GM21390 (cell line): ENCODE measurements at regions not wholly inside any gene's neighbourhood (a gene's known extent, or its start where the extent isn't known, plus 50 kb on each side); places are given as distances from the start of the nearest gene placed in this dataset.
"Not testable (repeated sequence)": the region's sequence is repeated elsewhere in the genome, so short reads cannot be mapped to it uniquely, and the experiment has no call there.

Experiments
- ATAC-seq: cut with Tn5 transposase; IDR thresholded peaks from one replicate; pipeline ENCODE4 v1.9.1; 2021; ENCODE audit not compliant: unreplicated experiment

GRCh38 chr1:245031041-245031440 lies 123.7 kb upstream of the KIF26B start:
- no peak for ATAC-seq

DNA sequence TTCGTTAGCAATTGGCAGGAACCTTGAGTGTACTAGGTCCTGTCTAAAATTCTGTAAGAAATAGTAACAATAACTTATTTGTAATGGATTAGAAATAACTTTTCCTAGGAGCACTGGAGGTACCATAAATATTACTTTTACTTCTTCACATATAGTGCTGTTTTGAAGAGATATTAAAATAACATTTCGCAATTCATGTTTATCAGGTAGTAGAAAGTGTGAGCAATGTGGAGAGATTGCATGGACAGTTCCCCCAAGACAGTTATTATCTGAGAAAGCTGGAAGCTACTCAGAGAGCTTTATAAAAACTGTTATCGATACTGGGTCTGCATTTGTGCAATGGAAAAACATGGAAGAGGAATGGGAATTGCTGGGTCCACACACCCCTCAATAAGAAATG lies 128.5 kb upstream of the KIF26B start:
- ATAC-seq = no peak

GRCh38 chr1:245025525-245025924 lies 129.3 kb upstream of the KIF26B start:
- no peak for ATAC-seq

GRCh38 chr1:245023222-245023621 lies 131.6 kb upstream of the KIF26B start:
- ATAC-seq = no peak

- ATAC-seq = no peak
These were observed 134.8 kb upstream of the KIF26B start for GRCh38 chr1:245019910-245020486.

- ATAC-seq = no peak
These were observed 138.1 kb upstream of the KIF26B start for GRCh38 chr1:245016700-245017099.

- no peak for ATAC-seq
These were observed 139.8 kb upstream of the KIF26B start for GRCh38 chr1:245015031-245015430.

GRCh38 chr1:245014247-245015029 lies 140.3 kb upstream of the KIF26B start:
- ATAC-seq = no peak

GRCh38 chr1:245010018-245010614 lies 144.7 kb upstream of the KIF26B start:
- ATAC-seq = no peak

DNA sequence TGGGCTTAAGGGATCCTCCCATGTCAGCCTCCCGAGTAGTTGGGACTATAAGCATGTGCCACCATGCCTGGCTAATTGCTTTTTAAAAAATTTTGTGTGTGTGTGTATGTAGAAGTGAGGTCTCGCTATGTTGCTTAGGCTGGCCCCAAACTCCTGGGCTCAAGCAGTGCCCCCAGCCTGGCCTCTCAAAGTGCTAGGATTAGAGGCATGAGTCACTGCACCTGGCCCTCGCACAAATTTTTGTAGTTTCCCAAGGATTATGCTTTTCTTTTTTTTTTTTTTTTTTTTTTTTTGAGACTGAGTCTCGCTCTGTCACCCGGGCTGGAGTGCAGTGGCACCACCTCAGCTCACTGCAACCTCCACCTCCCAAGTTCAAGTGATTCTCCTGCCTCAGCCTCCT lies 144.4 kb upstream of the HNRNPU start:
- ATAC-seq = no peak

GRCh38 chr1:245007852-245008251 lies 143.5 kb upstream of the HNRNPU start:
- ATAC-seq = no peak

DNA sequence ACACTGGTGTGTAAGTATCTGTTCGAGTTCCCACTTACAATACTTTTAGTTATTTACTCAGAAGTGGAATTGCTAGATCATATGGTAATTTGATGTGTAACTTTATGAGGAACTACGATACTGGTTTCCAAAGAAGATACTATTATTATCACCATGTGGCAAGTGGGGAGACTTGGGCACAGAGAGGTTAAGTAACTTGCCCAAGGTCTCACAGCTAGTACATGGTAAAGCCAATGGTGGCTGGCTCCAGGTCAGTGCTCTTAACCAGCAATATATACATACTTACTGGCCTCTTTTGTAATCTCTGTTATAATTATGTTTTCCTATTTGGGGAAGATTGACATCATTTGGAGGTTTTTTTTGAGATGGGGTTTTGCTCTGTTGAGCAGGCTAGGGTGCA lies 138.9 kb upstream of the HNRNPU start:
- no peak for ATAC-seq

- no peak for ATAC-seq
These were observed 136.9 kb upstream of the HNRNPU start for GRCh38 chr1:245001252-245001651.

- no peak for ATAC-seq
These were observed 136.5 kb upstream of the HNRNPU start for GRCh38 chr1:245000872-245001188.

- ATAC-seq = not testable (repeated sequence)
These were observed 135.3 kb upstream of the HNRNPU start for GRCh38 chr1:244999644-245000043.

- ATAC-seq = no peak
These were observed 134.5 kb upstream of the HNRNPU start for GRCh38 chr1:244998717-244999346.

GRCh38 chr1:244995602-244996400 lies 131.5 kb upstream of the HNRNPU start:
- ATAC-seq = no peak

GRCh38 chr1:244992833-244993232 lies 128.5 kb upstream of the HNRNPU start:
- no peak for ATAC-seq

- no peak for ATAC-seq
These were observed 125.5 kb upstream of the HNRNPU start for GRCh38 chr1:244989813-244990212.

DNA sequence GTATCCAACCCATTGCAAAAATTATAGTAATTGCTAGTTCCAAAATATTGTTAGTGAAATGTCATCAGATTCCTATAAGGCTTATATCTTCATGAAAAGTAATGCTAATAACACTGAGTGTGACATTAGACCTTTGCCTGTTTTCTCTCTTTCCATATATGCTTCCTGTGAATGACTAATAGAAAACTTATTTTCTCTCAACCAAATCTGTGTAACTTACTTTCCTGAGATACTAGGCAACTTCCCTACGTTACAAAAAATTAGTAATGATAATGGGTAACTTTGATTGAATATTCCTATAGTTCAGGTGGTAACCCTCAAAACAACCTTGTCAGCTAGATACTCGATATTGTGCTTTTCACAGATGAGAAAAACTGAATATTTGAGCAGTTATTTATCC lies 124.2 kb upstream of the HNRNPU start:
- no peak for ATAC-seq

- ATAC-seq = no peak
These were observed 116.3 kb upstream of the HNRNPU start for GRCh38 chr1:244980605-244981004.
